CD14-positive monocyte (primary cell): ENCODE measurements at regions not wholly inside any gene's neighbourhood (a gene's known extent, or its start where the extent isn't known, plus 50 kb on each side); places are given as distances from the start of the nearest gene placed in this dataset.

ENCODE experiments used
- DNase-seq, 3 donors: peaks; one replicate each; pipeline ENCODE4 v3.0.0-alpha.2; 2011 to 2022
- H2AFZ ChIP-seq: 2 replicates; pipeline ENCODE4 v1.6.0; 2012; ENCODE audit warnings: mild to moderate bottlenecking, low read depth, low read length, inconsistent platforms; ENCODE audit not compliant: insufficient read depth, poor library complexity, severe bottlenecking
- H3K27ac ChIP-seq, 2 donors: 1 replicate in 1 of 2; 2 replicates in 1 of 2; pipeline ENCODE4 v1.5.1; 2012 to 2013; ENCODE audit warnings: low read length in 2 of 2, control low read depth in 1 of 2, inconsistent platforms in 1 of 2, low read depth in 1 of 2, mild to moderate bottlenecking in 1 of 2
- H3K27me3 ChIP-seq, 2 donors: one replicate each; pipeline versions ENCODE4 v1.6.0 to v1.6.1; 2011 to 2013; ENCODE audit warnings: low read length in 2 of 2; ENCODE audit not compliant: control insufficient read depth in 2 of 2, insufficient read depth in 2 of 2
- H3K36me3 ChIP-seq, 2 donors: replicated peaks in 1 of 2; 1 replicate in 1 of 2; 2 replicates in 1 of 2; pipeline versions ENCODE4 v1.5.1 to v1.6.1; 2012 to 2013; ENCODE audit warnings: low read length in 2 of 2, control low read depth in 1 of 2, inconsistent platforms in 1 of 2, mild to moderate bottlenecking in 1 of 2; ENCODE audit not compliant: insufficient read depth in 2 of 2, control insufficient read depth in 1 of 2
- H3K4me1 ChIP-seq, 2 donors: 1 replicate in 1 of 2; 2 replicates in 1 of 2; pipeline versions ENCODE4 v1.5.1 to v1.6.1; 2012 to 2013; ENCODE audit warnings: low read length in 2 of 2, control low read depth in 1 of 2, inconsistent platforms in 1 of 2, mild to moderate bottlenecking in 1 of 2, moderate library complexity in 1 of 2; ENCODE audit not compliant: insufficient read depth in 2 of 2, control insufficient read depth in 1 of 2
- H3K4me2 ChIP-seq: replicated peaks from 2 replicates; pipeline ENCODE3; 2012; ENCODE audit warnings: low read length, moderate library complexity, mild to moderate bottlenecking; ENCODE audit not compliant: poor library complexity, severe bottlenecking; ENCODE audit errors: extremely low read depth
- H3K4me3 ChIP-seq, 3 experiments: fragments of 200-600 bp in 1 of 3; sonication (generic) in 1 of 3; replicated peaks in 1 of 3; 1 replicate in 2 of 3; 2 replicates in 1 of 3; pipeline ENCODE4 v1.5.1; 2011 to 2013; ENCODE audit warnings: low read length in 3 of 3, mild to moderate bottlenecking in 3 of 3, control low read depth in 2 of 3, low read depth in 2 of 3, inconsistent platforms in 1 of 3, moderate library complexity in 1 of 3
- H3K79me2 ChIP-seq: 2 replicates; pipeline ENCODE4 v1.6.0; 2012; ENCODE audit warnings: mild to moderate bottlenecking, control low read depth, inconsistent platforms, low read length, moderate library complexity; ENCODE audit not compliant: insufficient read depth
- H3K9ac ChIP-seq: 2 replicates; pipeline ENCODE4 v1.6.0; 2017; ENCODE audit warnings: low read length, mild to moderate bottlenecking; ENCODE audit not compliant: insufficient read depth, poor library complexity, severe bottlenecking
- H3K9me3 ChIP-seq, 2 donors: replicated peaks in 1 of 2; 1 replicate in 1 of 2; 2 replicates in 1 of 2; pipeline versions ENCODE4 v1.5.1 to v1.6.1; 2012 to 2013; ENCODE audit warnings: low read length in 2 of 2, control low read depth in 1 of 2; ENCODE audit not compliant: control insufficient read depth in 1 of 2, insufficient read depth in 1 of 2
- H4K20me1 ChIP-seq: 2 replicates; pipeline ENCODE4 v1.6.0; 2012; ENCODE audit warnings: mild to moderate bottlenecking, low read length, control low read depth, moderate library complexity; ENCODE audit not compliant: insufficient read depth
- H3K27ac Mint-ChIP-seq, 7 donors: one replicate each; pipeline ENCODE4 v1.8.0; 2020; ENCODE audit warnings: mild to moderate bottlenecking in 7 of 7, mixed read lengths in 7 of 7, moderate library complexity in 6 of 7, inconsistent platforms in 2 of 7
- H3K27me3 Mint-ChIP-seq, 3 donors: one replicate each; pipeline ENCODE4 v1.8.0; 2021 to 2022; ENCODE audit warnings: low read depth in 3 of 3, mild to moderate bottlenecking in 3 of 3, mixed read lengths in 3 of 3, moderate library complexity in 3 of 3, inconsistent platforms in 1 of 3
- H3K36me3 Mint-ChIP-seq, 2 donors: one replicate each; pipeline ENCODE4 v1.8.0; 2020; ENCODE audit warnings: mixed read lengths in 2 of 2, inconsistent platforms in 1 of 2, mild to moderate bottlenecking in 1 of 2
- H3K4me1 Mint-ChIP-seq: one replicate; pipeline ENCODE4 v1.8.0; 2020; ENCODE audit warnings: mild to moderate bottlenecking, mixed read lengths
- H3K4me3 Mint-ChIP-seq, 2 donors: one replicate each; pipeline ENCODE4 v1.8.0; 2020; ENCODE audit warnings: mild to moderate bottlenecking in 2 of 2, mixed read lengths in 2 of 2, moderate library complexity in 1 of 2
- H3K9me3 Mint-ChIP-seq, 7 donors: one replicate each; pipeline ENCODE4 v1.8.0; 2020 to 2022; ENCODE audit warnings: mixed read lengths in 7 of 7, mild to moderate bottlenecking in 6 of 7, moderate library complexity in 6 of 7, inconsistent platforms in 2 of 7
- WGBS: methylation state at CpG from one replicate; pipeline ENCODE4 v1.1.5; 2013; ENCODE audit warnings: missing lambda C conversion rate; ENCODE audit not compliant: insufficient coverage; 5-methylcytosine and 5-hydroxymethylcytosine counted together
- intact Hi-C, 2 donors: fragments of 100-400 bp; cut with micrococcal nuclease; formaldehyde crosslinking; loops; one replicate each; pipeline versions ENCODE4 v1.15.0 to v1.15.1; 2023
- TF ChIP-seq, protein P1 (sequence below): fragments of 200-600 bp; IDR thresholded peaks from one replicate; pipeline ENCODE4 v1.8.0; 2022; ENCODE audit warnings: antibody characterized with exemption, mild to moderate bottlenecking

GRCh38 chr4:3361406-3361805 lies 68.6 kb downstream of the RGS12 start:
- no peaks in the 10 kb centered on the region for H4K20me1 ChIP-seq
- H3K4me3 ChIP-seq = no peak overlapping the region
- no peak overlapping the region for H3K4me2 ChIP-seq
- H3K4me1 ChIP-seq = peaks cover 18 to 29% of the 10 kb centered on the region in 2 donors
- H3K9me3 Mint-ChIP-seq = peaks cover 0 to 14% (median 0%) of the 10 kb centered on the region in 7 donors
- H2AFZ ChIP-seq = no peak overlapping the region
- H3K36me3 Mint-ChIP-seq = peaks cover 2 to 7% of the 10 kb centered on the region in 2 donors
- no peak overlapping the region for H3K27ac ChIP-seq
- H3K9me3 ChIP-seq = no peaks in the 10 kb centered on the region
- H3K9ac ChIP-seq = no peak overlapping the region
- peaks cover 32% of the 10 kb centered on the region for H3K4me1 Mint-ChIP-seq
- H3K36me3 ChIP-seq = no peaks in the 10 kb centered on the region
- H3K27me3 Mint-ChIP-seq = peaks cover 4 to 16% (median 7%) of the 10 kb centered on the region in 3 donors
- H3K79me2 ChIP-seq = no peaks in the 10 kb centered on the region
- WGBS = 97% methylated on average over 12 of the region's 12 CpGs
- DNase-seq = no peak
- TF ChIP-seq, protein P1, sequence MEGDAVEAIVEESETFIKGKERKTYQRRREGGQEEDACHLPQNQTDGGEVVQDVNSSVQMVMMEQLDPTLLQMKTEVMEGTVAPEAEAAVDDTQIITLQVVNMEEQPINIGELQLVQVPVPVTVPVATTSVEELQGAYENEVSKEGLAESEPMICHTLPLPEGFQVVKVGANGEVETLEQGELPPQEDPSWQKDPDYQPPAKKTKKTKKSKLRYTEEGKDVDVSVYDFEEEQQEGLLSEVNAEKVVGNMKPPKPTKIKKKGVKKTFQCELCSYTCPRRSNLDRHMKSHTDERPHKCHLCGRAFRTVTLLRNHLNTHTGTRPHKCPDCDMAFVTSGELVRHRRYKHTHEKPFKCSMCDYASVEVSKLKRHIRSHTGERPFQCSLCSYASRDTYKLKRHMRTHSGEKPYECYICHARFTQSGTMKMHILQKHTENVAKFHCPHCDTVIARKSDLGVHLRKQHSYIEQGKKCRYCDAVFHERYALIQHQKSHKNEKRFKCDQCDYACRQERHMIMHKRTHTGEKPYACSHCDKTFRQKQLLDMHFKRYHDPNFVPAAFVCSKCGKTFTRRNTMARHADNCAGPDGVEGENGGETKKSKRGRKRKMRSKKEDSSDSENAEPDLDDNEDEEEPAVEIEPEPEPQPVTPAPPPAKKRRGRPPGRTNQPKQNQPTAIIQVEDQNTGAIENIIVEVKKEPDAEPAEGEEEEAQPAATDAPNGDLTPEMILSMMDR = no peak
- H3K4me3 Mint-ChIP-seq = no peak overlapping the region
- intact Hi-C loops = no loop called here
- no peaks in the 10 kb centered on the region for H3K27me3 ChIP-seq
- no peak overlapping the region for H3K27ac Mint-ChIP-seq

DNA sequence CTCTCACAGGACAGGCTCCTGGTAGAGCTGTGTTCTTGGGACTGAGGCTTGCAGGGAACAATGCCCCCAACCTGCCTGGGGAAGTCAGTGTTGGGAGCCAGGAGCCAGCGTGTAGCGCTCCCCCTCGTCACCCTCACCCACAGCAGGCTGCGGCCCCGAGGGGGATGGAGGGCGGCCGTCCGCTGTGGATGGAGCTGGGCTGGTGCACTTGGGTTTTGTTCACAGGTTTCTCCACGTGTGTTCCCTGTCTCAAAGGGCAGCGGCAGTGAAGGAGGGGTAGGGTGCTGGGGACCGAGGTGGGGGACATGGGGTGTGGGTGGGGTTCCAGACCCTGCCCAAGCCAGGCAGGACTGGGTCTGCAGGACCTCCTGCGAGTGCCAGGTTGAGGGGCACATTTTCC lies 69.1 kb downstream of the RGS12 start:
- H3K27me3 ChIP-seq = no peaks in the 10 kb centered on the region
- H4K20me1 ChIP-seq = no peaks in the 10 kb centered on the region
- H3K27ac Mint-ChIP-seq = peak overlapping the region in 1 of 7 donors; percentile 32
- H3K4me3 ChIP-seq = no peak overlapping the region
- no peak overlapping the region for H2AFZ ChIP-seq
- intact Hi-C loops = no loop called here
- no peak overlapping the region for H3K9ac ChIP-seq
- H3K27me3 Mint-ChIP-seq = peaks cover 4 to 16% (median 7%) of the 10 kb centered on the region in 3 donors
- H3K36me3 Mint-ChIP-seq = peaks cover 2 to 7% of the 10 kb centered on the region in 2 donors
- H3K4me1 Mint-ChIP-seq = peaks cover 32% of the 10 kb centered on the region
- H3K4me2 ChIP-seq = no peak overlapping the region
- no peak overlapping the region for H3K27ac ChIP-seq
- H3K79me2 ChIP-seq = no peaks in the 10 kb centered on the region
- H3K4me3 Mint-ChIP-seq = no peak overlapping the region
- H3K9me3 Mint-ChIP-seq = peaks cover 0 to 14% (median 0%) of the 10 kb centered on the region in 7 donors
- H3K36me3 ChIP-seq = no peaks in the 10 kb centered on the region
- peaks cover 18 to 29% of the 10 kb centered on the region in 2 donors for H3K4me1 ChIP-seq
- 98% methylated on average over 4 of the region's 12 CpGs for WGBS
- TF ChIP-seq, protein P1 = no peak
- no peaks in the 10 kb centered on the region for H3K9me3 ChIP-seq
- DNase-seq = no peak
